Stomach (tissue), 8 donors: ENCODE measurements at regions not wholly inside any gene's neighbourhood (a gene's known extent, or its start where the extent isn't known, plus 50 kb on each side); places are given as distances from the start of the nearest gene placed in this dataset.

ENCODE experiments used
- DNase-seq, 2 donors: peaks; one replicate each; pipeline versions ENCODE4 v3.0.0 to v3.0.0-alpha.2; 2013 to 2019
- H3K27ac ChIP-seq, 5 donors: fragments of 200-600 bp in 4 of 5; sonication (generic) in 4 of 5; one replicate each; pipeline ENCODE4 v1.5.1; 2013 to 2019; ENCODE audit warnings: mild to moderate bottlenecking in 1 of 5, moderate library complexity in 1 of 5
- H3K27me3 ChIP-seq, 3 donors: fragments of 200-600 bp; sonication (generic); one replicate each; pipeline ENCODE4 v1.5.1; 2017 to 2019; ENCODE audit warnings: mixed run types in 1 of 3
- H3K36me3 ChIP-seq, 4 donors: fragments of 200-600 bp; sonication (generic); 1 replicate in 3 of 4; 2 replicates in 1 of 4; pipeline ENCODE4 v1.5.1; 2016 to 2019
- H3K4me1 ChIP-seq, 4 donors: fragments of 200-600 bp; sonication (generic); one replicate each; pipeline ENCODE4 v1.5.1; 2016 to 2019
- H3K4me3 ChIP-seq, 4 donors: fragments of 200-600 bp; sonication (generic) in 3 of 4; one replicate each; pipeline ENCODE4 v1.5.1; 2016 to 2019; ENCODE audit warnings: mild to moderate bottlenecking in 1 of 4
- H3K9me3 ChIP-seq, 4 donors: fragments of 200-600 bp; sonication (generic); one replicate each; pipeline ENCODE4 v1.5.1; 2016 to 2019
- EP300 ChIP-seq: sonication (generic); formaldehyde crosslinking; IDR thresholded peaks from one replicate; pipeline ENCODE4 v1.6.1; 2017; ENCODE audit warnings: antibody characterized with exemption
- POLR2A ChIP-seq, 4 donors: fragments of 450-650 bp; IDR thresholded peaks; one replicate each; pipeline ENCODE4 v1.6.1; 2016; ENCODE audit warnings: antibody characterized with exemption in 4 of 4, control low read depth in 2 of 4, mild to moderate bottlenecking in 1 of 4, moderate library complexity in 1 of 4
- POLR2AphosphoS5 ChIP-seq, 3 donors: sonication (generic); formaldehyde crosslinking; IDR thresholded peaks; one replicate each; pipeline ENCODE4 v1.6.1; 2016; ENCODE audit warnings: antibody characterized with exemption in 3 of 3
- WGBS, 5 donors: extraction: QIAGEN DNeasy Blood & Tissue Kit in 3 of 5; methylation state at CpG; one replicate each; pipeline versions ENCODE4 v1.1.5 to v1.1.7; 2013 to 2018; 5-methylcytosine and 5-hydroxymethylcytosine counted together
- intact Hi-C: fragments of 100-400 bp; cut with DNase I; formaldehyde crosslinking; loops from one replicate; pipeline ENCODE4 v1.15.1; 2023; ENCODE audit warnings: low total_unique reads
- TF ChIP-seq, protein P1 (sequence below), 7 experiments: fragments of 450-650 bp in 4 of 7; fragments of 200-600 bp in 3 of 7; sonication (generic) in 3 of 7; IDR thresholded peaks; one replicate each; pipeline ENCODE4 v1.5.1; 2016 to 2019; ENCODE audit warnings: antibody characterized with exemption in 7 of 7, control low read depth in 2 of 7, mild to moderate bottlenecking in 1 of 7
- donor health status: healthy with polysubstance abuse.
- donor health status: Bipolar disorder and iron deficiency.
- donor health status: healthy.

DNA sequence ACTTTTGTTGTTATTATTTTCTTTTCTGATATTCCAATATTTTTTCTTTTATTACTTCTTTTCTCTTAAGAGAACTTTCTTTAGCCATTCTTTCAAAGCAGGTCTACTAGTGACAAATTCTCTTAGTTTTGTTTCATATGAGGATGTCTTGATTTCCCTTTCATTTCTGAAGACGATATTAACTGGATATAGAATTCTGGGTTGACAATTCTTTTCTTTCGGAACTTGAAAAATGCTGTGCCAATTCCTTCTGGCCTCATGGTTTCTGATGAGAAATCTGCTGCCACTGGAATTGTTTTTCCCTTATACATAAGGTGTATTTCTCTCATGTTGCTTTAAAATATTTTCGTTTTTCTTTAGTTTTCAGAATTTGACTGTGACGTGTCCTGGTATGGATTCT lies 97.0 kb upstream of the KIF5B start:
- intact Hi-C loops = no loop called here
- 80 to 99% (median 97%) methylated on average over 4 of the region's 4 CpGs for WGBS, 5 donors
- Histone ChIP-seq H3K9me3 (peaks cover 0 to 19% (median 4%) of the 10 kb centered on the region in 4 donors), H3K27me3 (no peaks in the 10 kb centered on the region), H3K4me1 (peaks cover 0 to 13% (median 6%) of the 10 kb centered on the region in 4 donors), H3K36me3 (no peaks in the 10 kb centered on the region), H3K4me3 (no peak overlapping the region), H3K27ac (no peak overlapping the region)
- TF ChIP-seq POLR2A (IDR thresholded peaks at IDR 0.05) (no peak), POLR2AphosphoS5 (IDR thresholded peaks at IDR 0.05) (no peak), EP300 (no peak)
- TF ChIP-seq, protein P1, sequence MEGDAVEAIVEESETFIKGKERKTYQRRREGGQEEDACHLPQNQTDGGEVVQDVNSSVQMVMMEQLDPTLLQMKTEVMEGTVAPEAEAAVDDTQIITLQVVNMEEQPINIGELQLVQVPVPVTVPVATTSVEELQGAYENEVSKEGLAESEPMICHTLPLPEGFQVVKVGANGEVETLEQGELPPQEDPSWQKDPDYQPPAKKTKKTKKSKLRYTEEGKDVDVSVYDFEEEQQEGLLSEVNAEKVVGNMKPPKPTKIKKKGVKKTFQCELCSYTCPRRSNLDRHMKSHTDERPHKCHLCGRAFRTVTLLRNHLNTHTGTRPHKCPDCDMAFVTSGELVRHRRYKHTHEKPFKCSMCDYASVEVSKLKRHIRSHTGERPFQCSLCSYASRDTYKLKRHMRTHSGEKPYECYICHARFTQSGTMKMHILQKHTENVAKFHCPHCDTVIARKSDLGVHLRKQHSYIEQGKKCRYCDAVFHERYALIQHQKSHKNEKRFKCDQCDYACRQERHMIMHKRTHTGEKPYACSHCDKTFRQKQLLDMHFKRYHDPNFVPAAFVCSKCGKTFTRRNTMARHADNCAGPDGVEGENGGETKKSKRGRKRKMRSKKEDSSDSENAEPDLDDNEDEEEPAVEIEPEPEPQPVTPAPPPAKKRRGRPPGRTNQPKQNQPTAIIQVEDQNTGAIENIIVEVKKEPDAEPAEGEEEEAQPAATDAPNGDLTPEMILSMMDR (IDR thresholded peaks at IDR 0.05) = no peak
- DNase-seq = no peak

DNA sequence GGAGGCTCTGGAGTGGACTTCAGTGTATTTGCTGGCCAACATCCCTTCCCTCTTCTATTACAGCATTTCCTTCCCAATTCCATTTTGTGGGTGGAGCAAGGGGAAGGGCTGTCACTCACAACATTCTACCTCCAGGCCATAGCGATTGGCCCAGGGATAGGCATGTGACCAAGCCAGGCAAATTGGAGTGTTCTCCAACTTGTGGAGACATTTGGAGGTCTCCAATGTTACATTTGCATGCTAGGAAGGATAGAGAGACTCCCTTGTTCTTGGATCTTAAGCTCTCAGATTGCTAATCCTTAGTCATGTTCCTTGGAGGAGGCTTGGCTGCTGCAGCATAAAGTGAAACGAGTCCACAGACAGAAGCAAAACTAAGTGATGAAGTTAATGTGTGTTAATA lies 95.6 kb upstream of the KIF5B start:
- TF ChIP-seq EP300 = no peak
- no peak for TF ChIP-seq POLR2A (IDR thresholded peaks at IDR 0.05)
- TF ChIP-seq, protein P1 (IDR thresholded peaks at IDR 0.05) = no peak
- TF ChIP-seq POLR2AphosphoS5 (IDR thresholded peaks at IDR 0.05) = no peak
- no peak for DNase-seq
- Histone ChIP-seq H3K27me3 (no peaks in the 10 kb centered on the region), H3K9me3 (peaks cover 0 to 19% (median 4%) of the 10 kb centered on the region in 4 donors), H3K4me3 (no peak overlapping the region), H3K27ac (no peak overlapping the region), H3K36me3 (no peaks in the 10 kb centered on the region), H3K4me1 (peaks cover 0 to 13% (median 6%) of the 10 kb centered on the region in 4 donors)
- intact Hi-C loops = no loop called here
- 87 to 96% (median 90%) methylated on average over 2 of the region's 2 CpGs for WGBS, 5 donors

DNA sequence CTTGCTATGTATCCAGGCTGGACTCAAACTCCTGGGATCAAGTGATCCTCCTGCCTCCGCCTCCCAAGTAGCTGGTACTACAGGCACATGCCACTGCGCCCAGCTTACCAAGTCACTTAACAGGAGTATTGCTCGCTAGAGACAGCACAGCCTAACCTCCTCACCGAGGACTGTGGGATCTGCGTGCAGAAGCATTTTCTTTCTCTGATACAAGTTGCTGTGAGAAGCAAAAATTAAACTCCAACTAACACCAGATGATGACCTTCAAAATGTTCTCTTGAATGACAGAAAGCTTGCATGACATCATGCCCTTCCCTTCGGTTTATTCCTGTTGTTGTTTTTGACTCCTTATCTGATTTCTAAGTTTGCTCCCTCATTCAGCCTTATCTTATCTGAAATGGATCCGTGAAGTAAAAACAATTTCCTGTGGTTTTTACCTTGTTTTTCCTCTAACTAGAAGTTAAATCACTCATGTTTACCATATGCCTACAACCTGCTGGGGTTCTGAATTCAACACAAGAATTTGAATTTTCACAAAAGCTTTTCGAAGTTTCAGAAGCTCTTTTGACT lies 94.4 kb upstream of the KIF5B start:
- Histone ChIP-seq H3K36me3 (no peaks in the 10 kb centered on the region), H3K9me3 (peaks cover 0 to 19% (median 4%) of the 10 kb centered on the region in 4 donors), H3K4me1 (peaks cover 0 to 13% (median 6%) of the 10 kb centered on the region in 4 donors), H3K27me3 (no peaks in the 10 kb centered on the region), H3K27ac (no peak overlapping the region), H3K4me3 (no peak overlapping the region)
- 55 to 66% (median 61%) methylated on average over 8 of the region's 8 CpGs for WGBS, 5 donors
- TF ChIP-seq, protein P1 (IDR thresholded peaks at IDR 0.05) = no peak
- TF ChIP-seq POLR2AphosphoS5 (IDR thresholded peaks at IDR 0.05) (no peak), EP300 (no peak), POLR2A (IDR thresholded peaks at IDR 0.05) (no peak)
- DNase-seq = peak in 1 of 2 donors; percentile 24
- intact Hi-C loops = no loop called here

DNA sequence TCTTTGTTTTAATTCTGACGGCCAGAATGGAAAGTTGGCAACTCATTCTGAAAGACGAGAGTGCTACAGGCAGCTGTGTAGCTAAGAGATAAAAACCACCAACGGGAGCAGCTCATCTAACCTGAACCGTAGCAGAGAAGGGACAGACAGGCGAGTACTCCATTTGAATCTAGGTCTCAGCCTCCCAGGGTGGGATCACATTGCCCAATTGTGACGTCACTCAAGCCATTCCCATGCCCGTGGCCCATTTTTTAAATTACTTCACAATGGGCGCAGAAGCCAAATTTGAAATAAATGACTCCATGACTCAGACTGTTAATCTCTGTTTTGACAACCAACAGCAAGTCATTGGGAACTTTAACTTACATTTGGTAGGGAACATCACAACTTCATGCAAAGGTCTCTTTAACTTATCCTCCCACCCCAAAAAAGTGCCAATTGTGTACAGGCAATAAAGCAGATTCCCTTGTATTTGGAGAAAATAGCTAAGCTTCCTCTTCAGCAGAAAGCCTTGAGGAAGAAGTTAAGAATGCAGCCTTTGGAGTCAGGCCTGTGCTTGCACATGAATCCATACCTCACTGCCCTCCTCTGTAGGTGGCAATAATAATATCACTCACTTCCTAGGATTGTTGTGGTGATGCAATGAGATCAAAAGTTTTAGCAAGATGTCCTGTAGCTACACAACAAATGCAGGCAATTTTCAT lies 93.2 kb upstream of the KIF5B start:
- 32 to 42% (median 40%) methylated on average over 8 of the region's 8 CpGs for WGBS, 5 donors
- peak in 2 of 3 donors; percentile 25 to 44 for TF ChIP-seq POLR2AphosphoS5 (IDR thresholded peaks at IDR 0.05)
- TF ChIP-seq POLR2A (IDR thresholded peaks at IDR 0.05) = no peak
- peaks cover 0 to 12% (median 4%) of the 10 kb centered on the region in 4 donors for H3K9me3 ChIP-seq
- intact Hi-C loops = no loop called here
- H3K4me1 ChIP-seq = peaks cover 0 to 13% (median 6%) of the 10 kb centered on the region in 4 donors
- peak; percentile 31 to 75 for DNase-seq
- H3K27ac ChIP-seq = peak overlapping the region in 3 of 5 donors; percentile 34 to 55 (median 49)
- no peak overlapping the region for H3K4me3 ChIP-seq
- H3K36me3 ChIP-seq = no peaks in the 10 kb centered on the region
- H3K27me3 ChIP-seq = no peaks in the 10 kb centered on the region

DNA sequence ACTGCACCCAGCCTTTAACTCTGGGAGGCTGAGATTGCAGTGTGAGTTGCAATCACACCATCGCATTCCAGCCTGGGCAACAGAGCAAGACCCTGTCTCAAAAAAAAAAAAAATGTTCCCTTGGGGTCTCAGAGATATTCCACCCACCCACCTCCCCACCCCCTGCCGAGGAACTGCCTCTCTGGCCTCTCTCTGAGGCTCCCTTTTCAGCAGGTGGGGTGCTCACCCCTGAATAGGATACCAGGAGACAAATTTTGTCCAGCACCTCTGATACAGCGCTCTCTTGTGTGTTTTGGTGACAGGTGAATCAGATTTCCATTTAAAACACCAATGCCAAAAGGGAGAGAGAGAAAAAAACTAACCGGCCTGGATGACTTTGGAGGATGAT lies 92.6 kb upstream of the KIF5B start:
- peaks cover 0 to 13% (median 6%) of the 10 kb centered on the region in 4 donors for H3K4me1 ChIP-seq
- no peaks in the 10 kb centered on the region for H3K36me3 ChIP-seq
- no peaks in the 10 kb centered on the region for H3K27me3 ChIP-seq
- H3K9me3 ChIP-seq = peaks cover 0 to 7% (median 3%) of the 10 kb centered on the region in 4 donors
- intact Hi-C loops = no loop called here
- TF ChIP-seq, protein P1 (IDR thresholded peaks at IDR 0.05) = no peak
- TF ChIP-seq POLR2AphosphoS5 (IDR thresholded peaks at IDR 0.05) (no peak), POLR2A (IDR thresholded peaks at IDR 0.05) (no peak), EP300 (no peak)
- H3K4me3 ChIP-seq = no peak overlapping the region
- no peak for DNase-seq
- 56 to 79% (median 74%) methylated on average over 4 of the region's 4 CpGs for WGBS, 5 donors
- peak overlapping the region in 3 of 5 donors; percentile 16 to 55 (median 49) for H3K27ac ChIP-seq
